ENCODE measurements at regions not wholly inside any gene's neighbourhood (a gene's known extent, or its start where the extent isn't known, plus 50 kb on each side); places are given as distances from the start of the nearest gene placed in this dataset.

- peaks cover 17% of the 10 kb centered on the region for H3K4me1 ChIP-seq (ENCODE audit: insufficient read depth)
- H3F3A ChIP-seq (replicated peaks; ENCODE audit: low read depth): no peaks in the 10 kb centered on the region; the same call in 1 of the 2 replicates
- peaks cover 11% of the 10 kb centered on the region for H3K36me3 ChIP-seq (ENCODE audit: insufficient read depth)
- peaks cover 11% of the 10 kb centered on the region for H3K27me3 Mint-ChIP-seq (ENCODE audit: insufficient read depth, low read depth, poor library complexity)
- no peak overlapping the region for H3K4me3 Mint-ChIP-seq
- ATAC-seq (no peak), DNase-seq (ENCODE audit: low spot score) (no peak)
- no peaks in the 10 kb centered on the region for H3K79me2 ChIP-seq (replicated peaks; ENCODE audit: insufficient read depth)
- H3K4me3 ChIP-seq: no peak overlapping the region
- no peaks in the 10 kb centered on the region for H4K20me1 ChIP-seq (replicated peaks; ENCODE audit: insufficient read depth)
- H3K36me3 Mint-ChIP-seq (ENCODE audit: low read depth): peaks cover 61% of the 10 kb centered on the region
- H3K4me1 Mint-ChIP-seq: peaks cover 12% of the 10 kb centered on the region
- H3K9me2 ChIP-seq (ENCODE audit: insufficient read depth): peaks cover 17% of the 10 kb centered on the region
- no peak overlapping the region for H3K27ac ChIP-seq (ENCODE audit: low read depth)
- no peaks in the 10 kb centered on the region for H3K27me3 ChIP-seq (ENCODE audit: insufficient read depth)
- no peak overlapping the region for H2AFZ ChIP-seq
- H3K4me2 ChIP-seq: no peak overlapping the region
- peaks cover 48% of the 10 kb centered on the region for H3K9me3 Mint-ChIP-seq
- TF ChIP-seq NANOG (IDR thresholded peaks at IDR 0.05; ENCODE audit: borderline replicate concordance) (no peak), ZNF462 (CRISPR knock-in tag; IDR thresholded peaks at IDR 0.05) (no peak), ZNF114 (CRISPR knock-in tag; IDR thresholded peaks at IDR 0.05) (no peak), ZNF331 (CRISPR knock-in tag; IDR thresholded peaks at IDR 0.05; ENCODE audit: low read depth) (no peak), POLR2AphosphoS5 (IDR thresholded peaks at IDR 0.05; ENCODE audit: low read depth) (no peak), CREB1 (CRISPR knock-in tag; IDR thresholded peaks at IDR 0.05; ENCODE audit: low read depth) (no peak), REST (IDR thresholded peaks at IDR 0.05; ENCODE audit: unreplicated experiment) (no peak), EZH2 (IDR thresholded peaks at IDR 0.05; ENCODE audit: low read depth, unreplicated experiment) (no peak), JUNB (IDR thresholded peaks at IDR 0.05; ENCODE audit: unreplicated experiment) (no peak), EZH2phosphoT487 (IDR thresholded peaks at IDR 0.05; ENCODE audit: unreplicated experiment) (no peak), ETS1 (IDR thresholded peaks at IDR 0.05) (no peak), CTCF (conservative IDR thresholded peaks at IDR 0.05; ENCODE audit: low read depth in 2 of 2) (no peak), STAT1 (IDR thresholded peaks at IDR 0.05; ENCODE audit: unreplicated experiment) (no peak)
- no peak overlapping the region for H3K27ac Mint-ChIP-seq
Observed at GRCh38 chr6:14373648-14374437, 256.3 kb downstream of the CD83 start.
